HuH-7.5 (cell line): ENCODE measurements at regions not wholly inside any gene's neighbourhood (a gene's known extent, or its start where the extent isn't known, plus 50 kb on each side); places are given as distances from the start of the nearest gene placed in this dataset.
"Not testable (repeated sequence)": the region's sequence is repeated elsewhere in the genome, so short reads cannot be mapped to it uniquely, and the experiment has no call there.

Source experiments
- DNase-seq: peaks from one replicate; pipeline ENCODE4 v3.0.0; 2011; ENCODE audit warnings: low spot score

DNA sequence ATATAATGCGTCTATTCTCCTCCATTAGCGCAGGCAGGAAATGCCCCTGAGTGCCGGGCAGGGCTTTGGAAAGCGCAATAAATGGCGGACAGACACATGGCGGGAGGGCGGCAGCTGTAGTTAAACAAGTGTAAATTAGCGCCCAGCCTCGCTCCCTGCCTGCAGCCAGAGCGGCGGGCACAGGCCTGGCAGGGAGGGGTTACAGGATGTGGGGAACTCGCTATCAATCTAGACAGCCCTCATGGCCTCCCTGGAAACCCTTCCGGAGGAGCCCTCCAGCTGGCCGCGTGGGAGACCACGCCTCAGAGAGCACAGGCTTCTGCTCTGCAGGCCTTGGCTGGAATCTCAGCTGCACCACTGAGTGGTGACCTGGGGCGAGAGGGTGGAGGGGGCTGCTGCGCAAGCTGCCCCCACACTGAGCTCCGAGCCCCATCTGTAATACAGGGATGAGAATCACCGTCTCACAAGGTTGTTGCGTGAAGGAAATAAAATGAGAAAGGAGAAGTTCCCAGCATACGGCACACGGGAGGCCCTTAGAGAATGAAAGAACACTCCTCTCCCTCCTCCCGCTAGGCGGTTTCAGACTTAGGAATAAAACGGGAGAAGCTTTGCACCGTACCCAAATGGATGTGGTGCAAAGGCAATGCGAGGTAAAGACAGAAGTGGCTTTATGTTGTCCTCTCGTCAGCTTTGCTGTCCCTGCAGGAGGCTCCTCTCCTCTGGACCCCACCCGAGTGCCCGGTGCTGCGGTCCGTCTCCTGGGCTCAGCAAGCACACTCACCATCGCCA is 167.2 kb upstream of the POU3F1 start:
- DNase-seq = no peak

DNA sequence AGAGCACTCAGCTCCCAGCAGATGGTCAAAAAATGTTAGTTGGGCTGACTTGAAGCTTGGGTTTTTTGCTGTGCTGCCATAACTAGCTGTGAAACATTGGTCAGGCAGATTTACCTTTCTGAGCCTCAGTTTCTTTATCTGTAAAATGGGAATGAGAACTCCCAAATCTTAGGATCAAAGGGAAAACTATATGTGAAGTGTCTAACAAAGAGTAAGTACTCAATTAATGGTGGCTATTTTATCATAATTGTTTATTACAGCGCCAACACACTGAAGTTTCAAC is 164.2 kb upstream of the POU3F1 start:
- DNase-seq = no peak

- DNase-seq = no peak
These were observed 163.7 kb upstream of the POU3F1 start for GRCh38 chr1:38210021-38210894.

DNA sequence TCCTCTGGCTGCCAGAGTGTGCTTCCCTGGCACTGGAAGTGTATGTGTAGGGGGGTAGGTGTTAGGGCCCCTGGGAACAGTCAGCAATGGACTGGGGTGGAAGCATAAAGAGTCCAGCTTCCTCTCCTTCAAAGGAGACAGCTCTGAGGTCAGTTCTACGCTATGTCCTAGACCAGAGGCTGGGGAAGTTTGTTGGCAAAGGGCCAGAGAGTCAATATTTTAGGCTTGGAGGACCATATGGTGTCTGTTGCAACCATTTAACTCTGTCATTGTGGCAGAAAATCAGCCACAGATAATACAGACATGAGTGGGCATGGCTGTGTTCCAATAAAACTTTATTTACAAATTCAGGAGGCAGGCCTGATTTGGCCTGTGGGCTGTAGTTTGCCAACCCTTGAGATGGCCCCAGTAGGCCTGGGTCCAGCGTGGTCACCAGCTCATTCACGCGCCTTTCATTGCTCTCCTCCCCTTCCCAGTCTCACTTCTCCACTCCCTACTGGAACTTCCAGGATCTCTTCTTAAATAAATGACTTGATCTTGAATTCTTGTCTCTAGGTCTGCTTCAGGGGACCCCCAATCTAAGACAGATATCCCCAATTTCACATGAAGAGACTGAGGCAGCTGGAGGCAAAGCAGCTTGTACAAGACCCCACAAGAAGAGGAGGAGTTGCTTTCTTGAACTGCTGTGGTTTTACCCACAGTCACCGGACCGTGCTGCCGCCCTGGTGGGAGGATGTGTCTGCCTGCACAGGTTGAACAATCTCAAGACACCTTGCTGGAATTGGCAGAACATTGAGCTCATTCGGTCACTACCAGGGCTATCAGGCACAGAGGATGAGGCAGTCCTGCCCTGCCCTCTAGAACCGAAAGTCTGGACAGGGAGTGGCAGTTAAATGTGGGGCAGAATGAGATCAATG is 162.4 kb upstream of the POU3F1 start:
- DNase-seq = no peak

DNA sequence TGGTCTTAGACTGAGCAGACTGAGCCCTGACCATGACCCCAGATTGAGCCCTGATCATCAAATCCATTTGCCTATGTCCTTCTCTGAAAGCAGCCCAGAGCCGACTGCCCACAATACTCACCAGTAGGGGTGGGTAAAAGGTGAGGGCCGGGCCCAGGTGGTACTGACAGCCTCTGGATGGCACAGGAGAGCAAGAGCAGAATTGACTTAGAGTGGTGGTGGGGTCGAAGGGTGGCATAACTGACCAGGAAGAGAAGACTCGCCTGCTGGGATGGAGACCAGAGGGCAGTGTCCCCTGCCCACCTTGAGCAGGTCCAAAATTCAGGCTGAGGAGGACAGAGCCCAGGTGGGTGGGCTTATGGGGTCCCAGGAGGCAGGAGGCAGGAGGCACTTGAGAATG is 161.3 kb upstream of the POU3F1 start:
- DNase-seq = no peak

- DNase-seq = no peak
These were observed 160.7 kb upstream of the POU3F1 start for GRCh38 chr1:38207275-38207674.

GRCh38 chr1:38204698-38205097 is 158.1 kb upstream of the POU3F1 start:
- DNase-seq = no peak

GRCh38 chr1:38203441-38203840 is 156.8 kb upstream of the POU3F1 start:
- DNase-seq = no peak

GRCh38 chr1:38201431-38201830 is 154.8 kb upstream of the POU3F1 start:
- DNase-seq = no peak

DNA sequence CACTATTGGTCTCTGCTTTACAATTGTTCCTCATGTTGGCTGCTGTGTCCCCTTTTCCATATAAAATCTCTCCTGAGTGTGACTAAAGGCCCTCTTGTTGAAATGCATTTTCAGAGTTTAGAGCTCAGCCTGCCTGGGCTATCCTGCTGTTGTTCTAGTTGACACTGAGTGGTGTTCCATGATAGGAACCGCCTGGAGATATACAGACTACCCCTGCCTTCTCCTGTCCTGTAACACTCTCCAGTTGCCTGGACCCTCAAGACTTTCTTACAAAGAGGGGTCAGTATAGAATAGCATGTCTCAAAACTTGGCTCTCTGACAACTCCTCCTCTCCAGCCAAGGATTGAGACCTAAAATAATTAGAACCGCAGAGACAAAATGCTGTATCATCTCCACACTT is 152.0 kb upstream of the POU3F1 start:
- DNase-seq = no peak

- no peak for DNase-seq
These were observed 151.5 kb upstream of the POU3F1 start for GRCh38 chr1:38198099-38198498.

DNA sequence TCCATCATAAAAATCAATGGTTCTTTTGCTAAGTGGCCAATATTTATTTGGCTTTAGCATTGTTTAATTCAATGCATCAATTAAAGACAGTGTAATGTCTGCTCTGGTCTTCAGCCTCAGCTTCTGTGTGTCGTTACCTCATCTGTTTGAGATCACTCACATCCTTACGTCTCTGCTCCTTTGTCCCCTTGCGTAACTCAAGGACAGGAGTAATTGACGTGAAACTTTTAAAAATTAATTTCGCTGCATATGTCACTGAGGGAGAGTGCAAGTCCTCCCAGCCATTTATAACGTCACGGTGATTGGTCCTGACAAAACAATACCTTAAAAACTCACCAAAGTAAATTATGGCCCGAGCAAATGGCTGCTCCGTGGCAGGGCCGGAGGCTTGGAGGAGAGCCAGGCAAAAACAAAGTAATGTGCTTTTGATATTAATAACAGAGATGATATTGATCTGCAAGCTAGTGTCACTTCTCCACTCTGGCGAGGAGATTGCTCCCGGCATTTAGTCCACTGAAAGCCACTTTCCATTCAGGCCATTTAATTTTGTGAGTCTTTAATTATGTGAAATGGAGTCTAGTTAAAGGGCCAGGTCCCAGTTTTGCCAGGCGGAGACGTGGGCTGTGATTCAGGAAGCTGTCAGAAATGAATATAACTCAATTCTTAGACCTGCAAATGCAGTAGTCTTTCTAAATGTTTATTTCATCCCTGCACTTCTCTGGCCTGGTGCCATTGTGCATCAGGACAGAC is 150.9 kb upstream of the POU3F1 start:
- DNase-seq = no peak

- no peak for DNase-seq
These were observed 147.9 kb upstream of the POU3F1 start for GRCh38 chr1:38194472-38194871.

- DNase-seq = no peak
These were observed 146.4 kb upstream of the POU3F1 start for GRCh38 chr1:38193040-38193439.

- no peak for DNase-seq
These were observed 144.9 kb upstream of the POU3F1 start for GRCh38 chr1:38191461-38191860.

- no peak for DNase-seq
These were observed 144.4 kb upstream of the POU3F1 start for GRCh38 chr1:38190983-38191382.

DNA sequence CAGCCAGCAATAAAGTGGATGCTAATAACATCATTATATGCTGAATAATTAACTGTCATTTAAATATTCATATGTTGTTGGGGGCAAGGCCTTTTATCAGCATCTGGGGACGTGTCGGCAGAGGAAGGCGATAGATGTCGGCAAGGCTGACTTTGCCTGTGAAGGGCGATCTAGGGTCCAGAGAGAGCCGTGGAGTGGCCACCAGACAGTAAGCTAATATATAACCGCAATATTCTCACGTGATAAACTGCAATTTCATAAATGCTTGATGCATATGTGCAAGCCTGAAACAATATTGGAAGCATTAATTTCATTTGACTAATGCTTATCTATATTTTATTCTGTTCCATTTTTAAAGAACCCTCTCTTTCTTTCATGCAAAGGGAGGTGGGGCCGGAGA is 141.0 kb upstream of the POU3F1 start:
- no peak for DNase-seq

GRCh38 chr1:38186566-38186965 is 140.0 kb upstream of the POU3F1 start:
- DNase-seq = no peak

DNA sequence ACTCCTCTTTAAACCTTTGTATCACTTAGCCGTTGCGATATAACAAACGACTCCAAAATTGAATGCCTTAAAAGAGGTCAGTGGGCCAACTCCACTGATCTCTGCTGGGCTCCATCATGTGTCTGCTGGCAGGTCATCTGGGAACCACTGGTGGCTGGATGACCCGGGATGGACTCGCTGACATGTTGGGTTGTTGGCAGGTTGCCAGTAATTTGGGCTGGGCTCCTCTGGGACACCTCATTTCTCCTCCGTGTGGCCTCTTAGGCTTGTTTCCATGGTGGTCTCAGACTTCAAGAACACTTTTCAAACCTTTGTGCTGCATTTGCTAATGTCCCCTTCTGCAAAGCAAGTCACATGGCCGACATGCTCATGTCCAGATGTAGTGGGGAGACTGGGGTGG is 139.3 kb upstream of the POU3F1 start:
- DNase-seq = no peak

- no peak for DNase-seq
These were observed 137.2 kb upstream of the POU3F1 start for GRCh38 chr1:38183747-38184146.

DNA sequence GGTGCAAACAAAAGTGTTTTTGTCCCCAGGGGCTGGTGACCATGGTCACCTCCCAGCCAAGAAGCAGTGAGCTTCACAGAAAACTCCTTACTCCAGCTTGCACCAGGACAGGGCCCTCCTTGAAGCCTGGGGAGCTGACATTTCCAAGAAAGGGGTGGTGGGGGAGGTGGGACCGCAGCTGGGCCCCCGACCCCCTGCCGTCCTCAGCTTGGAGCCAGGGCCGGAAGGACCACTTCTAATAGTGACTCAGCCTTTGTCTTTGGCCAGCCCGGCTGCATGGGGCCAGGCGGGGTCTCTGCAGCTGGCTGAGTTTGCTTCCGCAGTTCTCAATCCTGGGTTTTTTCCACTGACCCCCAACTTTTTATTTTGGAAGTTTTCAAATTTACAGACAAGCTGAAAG is 136.5 kb upstream of the POU3F1 start:
- DNase-seq = no peak

GRCh38 chr1:38180388-38180787 is 133.8 kb upstream of the POU3F1 start:
- not testable (repeated sequence) for DNase-seq
